ENCODE measurements at regions not wholly inside any gene's neighbourhood (a gene's known extent, or its start where the extent isn't known, plus 50 kb on each side); places are given as distances from the start of the nearest gene placed in this dataset.

DNA sequence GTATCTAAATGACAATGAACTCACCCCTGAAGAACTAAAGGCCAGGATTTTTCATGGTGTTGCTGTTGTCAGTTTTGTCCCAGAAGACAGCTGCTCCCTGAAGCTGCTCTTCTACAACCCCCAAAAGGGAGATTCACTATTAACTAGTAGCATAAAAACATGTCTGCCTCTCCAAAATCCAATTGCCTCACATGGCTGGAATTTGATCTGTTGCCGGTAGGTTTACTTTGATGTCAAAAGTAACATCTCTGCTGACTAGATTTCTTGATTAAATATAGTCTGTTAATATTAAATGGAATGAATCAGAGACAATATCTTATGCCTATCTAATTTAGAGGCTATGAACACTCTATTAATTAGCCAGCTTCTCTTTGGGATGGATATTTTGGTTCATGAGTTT, 425.4 kb downstream of the ETS1 start:
- TF ChIP-seq, protein P1, sequence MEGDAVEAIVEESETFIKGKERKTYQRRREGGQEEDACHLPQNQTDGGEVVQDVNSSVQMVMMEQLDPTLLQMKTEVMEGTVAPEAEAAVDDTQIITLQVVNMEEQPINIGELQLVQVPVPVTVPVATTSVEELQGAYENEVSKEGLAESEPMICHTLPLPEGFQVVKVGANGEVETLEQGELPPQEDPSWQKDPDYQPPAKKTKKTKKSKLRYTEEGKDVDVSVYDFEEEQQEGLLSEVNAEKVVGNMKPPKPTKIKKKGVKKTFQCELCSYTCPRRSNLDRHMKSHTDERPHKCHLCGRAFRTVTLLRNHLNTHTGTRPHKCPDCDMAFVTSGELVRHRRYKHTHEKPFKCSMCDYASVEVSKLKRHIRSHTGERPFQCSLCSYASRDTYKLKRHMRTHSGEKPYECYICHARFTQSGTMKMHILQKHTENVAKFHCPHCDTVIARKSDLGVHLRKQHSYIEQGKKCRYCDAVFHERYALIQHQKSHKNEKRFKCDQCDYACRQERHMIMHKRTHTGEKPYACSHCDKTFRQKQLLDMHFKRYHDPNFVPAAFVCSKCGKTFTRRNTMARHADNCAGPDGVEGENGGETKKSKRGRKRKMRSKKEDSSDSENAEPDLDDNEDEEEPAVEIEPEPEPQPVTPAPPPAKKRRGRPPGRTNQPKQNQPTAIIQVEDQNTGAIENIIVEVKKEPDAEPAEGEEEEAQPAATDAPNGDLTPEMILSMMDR (IDR thresholded peaks at IDR 0.05): no peak
- no peak for TF ChIP-seq POLR2A (IDR thresholded peaks at IDR 0.05)

All from uterus (tissue), 2 donors.